HCT116 (cell line): ENCODE measurements at regions not wholly inside any gene's neighbourhood (a gene's known extent, or its start where the extent isn't known, plus 50 kb on each side); places are given as distances from the start of the nearest gene placed in this dataset.

Experiments
- ATAC-seq: fragments of 200-7000 bp; cut with Tn5 transposase; 2 replicates; pipeline ENCODE4 v1.9.1; 2020; ENCODE audit warnings: mild to moderate bottlenecking, moderate library complexity
- BruUV-seq: library from RNA; stranded (reverse); fragments of 400-500 nt; replicated peaks from 2 replicates; lab custom pipeline; 2021; lab: Mats Ljungman, UMichigan
- CTCF ChIA-PET: fragments of 300-600 bp; sonication (Branson Sonifier 250); formaldehyde crosslinking; loops from one replicate; lab custom pipeline; 2021; ENCODE audit warnings: antibody characterized with exemption; lab: Charles Lee
- POLR2A ChIA-PET: fragments of 300-600, 350-600 bp; sonication (Branson Sonifier 250); formaldehyde crosslinking; loops from one replicate; lab custom pipeline; 2021; ENCODE audit warnings: antibody characterized with exemption; lab: Charles Lee
- RAD21 ChIA-PET, 2 experiments: fragments of 300-600 bp; sonication (Branson Sonifier 250); formaldehyde crosslinking; loops; one replicate each; lab custom pipeline; 2023; ENCODE audit warnings: low total read pairs in 2 of 2; ENCODE audit not compliant: uncharacterized antibody in 2 of 2, unreplicated experiment in 2 of 2, low non-redundant PET in 1 of 2; lab: Charles Lee
- DNase-seq: peaks from one replicate; pipeline ENCODE4 v3.0.0-alpha.2; 2010; ENCODE audit warnings: low read depth, low spot score
- H2AFZ ChIP-seq: fragments of 200-600 bp; shearing (Covaris generic), sonication (generic); 2 replicates; pipeline ENCODE4 v1.6.1; 2017; ENCODE audit warnings: low read depth, mixed run types, mixed read lengths, antibody characterized with exemption, low read length; ENCODE audit not compliant: poor library complexity, severe bottlenecking
- H3K27ac ChIP-seq: 2 replicates; pipeline ENCODE4 v1.5.1; 2012; ENCODE audit warnings: low read depth, low read length
- H3K27me3 ChIP-seq: fragments of 200-600 bp; sonication (generic); 2 replicates; pipeline ENCODE4 v1.6.1; 2016; ENCODE audit warnings: mixed run types, low read length, mixed read lengths; ENCODE audit not compliant: insufficient read depth
- H3K36me3 ChIP-seq, 2 experiments: fragments of 200-500 bp in 1 of 2; fragments of 200-600 bp in 1 of 2; sonication (Bioruptor generic) in 1 of 2; sonication (generic) in 1 of 2; 2 replicates each; pipeline versions ENCODE4 v1.5.1 to v1.6.1; 2014 to 2016; ENCODE audit warnings: low read length in 2 of 2, inconsistent platforms in 1 of 2, mixed read lengths in 1 of 2, mixed run types in 1 of 2; ENCODE audit not compliant: insufficient read depth in 2 of 2, control insufficient read depth in 1 of 2
- H3K4me1 ChIP-seq, 2 experiments: fragments of 200-600 bp in 1 of 2; sonication (generic) in 1 of 2; 2 replicates each; pipeline versions ENCODE4 v1.5.1 to v1.6.1; 2012 to 2017; ENCODE audit warnings: low read length in 2 of 2, inconsistent platforms in 1 of 2, mild to moderate bottlenecking in 1 of 2, mixed read lengths in 1 of 2, mixed run types in 1 of 2, moderate library complexity in 1 of 2; ENCODE audit not compliant: insufficient read depth in 2 of 2, control insufficient read depth in 1 of 2
- H3K4me2 ChIP-seq: fragments of 200-600 bp; sonication (generic); 2 replicates; pipeline ENCODE4 v1.6.1; 2017; ENCODE audit warnings: mixed run types, low read length, mixed read lengths
- H3K4me3 ChIP-seq, 2 experiments: fragments of 200-600 bp in 1 of 2; sonication (generic) in 1 of 2; replicated peaks in 1 of 2; 2 replicates each; pipeline ENCODE4 v1.5.1; 2011 to 2016; ENCODE audit warnings: low read length in 2 of 2, control low read depth in 1 of 2, low read depth in 1 of 2, mild to moderate bottlenecking in 1 of 2, mixed read lengths in 1 of 2, mixed run types in 1 of 2
- H3K79me2 ChIP-seq: fragments of 200-600 bp; sonication (generic); 2 replicates; pipeline ENCODE4 v1.6.1; 2017; ENCODE audit warnings: mild to moderate bottlenecking, mixed run types, low read length, moderate library complexity, mixed read lengths; ENCODE audit not compliant: insufficient read depth
- H3K9ac ChIP-seq: fragments of 200-600 bp; sonication (generic); 2 replicates; pipeline ENCODE4 v1.6.1; 2016; ENCODE audit warnings: low read length, mixed read lengths
- H3K9me2 ChIP-seq: fragments of 200-600 bp; sonication (generic), shearing (Covaris generic); 2 replicates; pipeline ENCODE4 v1.6.1; 2017; ENCODE audit warnings: mixed run types, mild to moderate bottlenecking, moderate library complexity; ENCODE audit not compliant: insufficient read depth
- H3K9me3 ChIP-seq, 2 experiments: fragments of 200-500 bp in 1 of 2; fragments of 200-600 bp in 1 of 2; sonication (Bioruptor generic) in 1 of 2; sonication (generic) in 1 of 2; 2 replicates each; pipeline ENCODE4 v1.6.1; 2014 to 2017; ENCODE audit warnings: low read length in 2 of 2, mixed read lengths in 2 of 2, inconsistent platforms in 1 of 2, low read depth in 1 of 2, mild to moderate bottlenecking in 1 of 2, mixed run types in 1 of 2, moderate library complexity in 1 of 2; ENCODE audit not compliant: control insufficient read depth in 1 of 2, insufficient read depth in 1 of 2
- H4K20me1 ChIP-seq: fragments of 200-600 bp; sonication (generic), shearing (Covaris generic); 2 replicates; pipeline ENCODE4 v1.6.1; 2017; ENCODE audit warnings: mixed run types, mild to moderate bottlenecking, moderate library complexity; ENCODE audit not compliant: insufficient read depth
- CBX3 ChIP-seq: IDR thresholded peaks from 2 replicates; pipeline ENCODE4 v1.6.1; 2012; ENCODE audit warnings: low read depth
- CEBPB ChIP-seq: IDR thresholded peaks from 2 replicates; pipeline ENCODE4 v1.6.1; 2012; ENCODE audit warnings: low read depth
- ELF1 ChIP-seq: IDR thresholded peaks from 2 replicates; pipeline ENCODE4 v1.6.1; 2012; ENCODE audit warnings: low read depth, borderline replicate concordance
- EZH2 ChIP-seq: fragments of 200-600 bp; sonication (generic); IDR thresholded peaks from 2 replicates; pipeline ENCODE4 v1.6.1; 2017; ENCODE audit warnings: antibody characterized with exemption, mixed run types
- EZH2phosphoT487 ChIP-seq: fragments of 200-600 bp; IDR thresholded peaks from 2 replicates; pipeline ENCODE4 v1.6.1; 2018; ENCODE audit warnings: antibody characterized with exemption, borderline replicate concordance
- JUND ChIP-seq: IDR thresholded peaks from 2 replicates; pipeline ENCODE4 v1.6.1; 2012
- POLR2A ChIP-seq: IDR thresholded peaks from 2 replicates; pipeline ENCODE4 v1.7.0; 2011; ENCODE audit warnings: borderline replicate concordance; ENCODE audit not compliant: insufficient read depth, insufficient read length; ENCODE audit errors: extremely low read depth
- RAD21 ChIP-seq: IDR thresholded peaks from 2 replicates; pipeline ENCODE4 v1.6.1; 2012; ENCODE audit warnings: low read depth, mild to moderate bottlenecking
- SP1 ChIP-seq: IDR thresholded peaks from 2 replicates; pipeline ENCODE4 v1.6.1; 2012; ENCODE audit warnings: low read depth
- TCF7L2 ChIP-seq: IDR thresholded peaks from 2 replicates; pipeline ENCODE4 v1.7.0; 2011; ENCODE audit warnings: borderline replicate concordance, inconsistent platforms; ENCODE audit not compliant: insufficient read depth, insufficient read length; ENCODE audit errors: extremely low read depth
- ZNF274 ChIP-seq: fragments of 200-500 bp; sonication (Bioruptor generic); IDR thresholded peaks from 2 replicates; pipeline ENCODE4 v1.6.1; 2014; ENCODE audit warnings: mild to moderate bottlenecking, low read depth, low read length, inconsistent platforms
- intact Hi-C: fragments of 100-400 bp; cut with micrococcal nuclease; formaldehyde crosslinking; loops from 2 replicates; pipeline ENCODE4 v1.10.0; 2022
- TF ChIP-seq, protein P1 (sequence below): IDR thresholded peaks from 2 replicates; pipeline ENCODE4 v1.6.1; 2012
- TF ChIP-seq, protein P2 (sequence below): IDR thresholded peaks from 2 replicates; pipeline ENCODE4 v1.6.1; 2011; ENCODE audit warnings: mild to moderate bottlenecking, low read length, moderate library complexity; ENCODE audit not compliant: insufficient replicate concordance; ENCODE audit errors: extremely low read depth
- TF ChIP-seq, protein P3 (sequence below): IDR thresholded peaks from 2 replicates; pipeline ENCODE4 v1.6.1; 2012; ENCODE audit warnings: low read depth
- TF ChIP-seq, protein P4 (sequence below), 3 experiments: fragments of 200-600 bp in 1 of 3; sonication (generic) in 1 of 3; IDR thresholded peaks in 2 of 3; conservative IDR thresholded peaks in 1 of 3; 2 replicates each; pipeline ENCODE4 v1.5.1; 2012 to 2017; ENCODE audit warnings: low read depth in 2 of 3, low read length in 2 of 3, antibody characterized with exemption in 1 of 3, borderline replicate concordance in 1 of 3, control low read depth in 1 of 3, mild to moderate bottlenecking in 1 of 3, mixed read lengths in 1 of 3, mixed run types in 1 of 3, moderate library complexity in 1 of 3; ENCODE audit not compliant: insufficient read depth in 1 of 3

DNA sequence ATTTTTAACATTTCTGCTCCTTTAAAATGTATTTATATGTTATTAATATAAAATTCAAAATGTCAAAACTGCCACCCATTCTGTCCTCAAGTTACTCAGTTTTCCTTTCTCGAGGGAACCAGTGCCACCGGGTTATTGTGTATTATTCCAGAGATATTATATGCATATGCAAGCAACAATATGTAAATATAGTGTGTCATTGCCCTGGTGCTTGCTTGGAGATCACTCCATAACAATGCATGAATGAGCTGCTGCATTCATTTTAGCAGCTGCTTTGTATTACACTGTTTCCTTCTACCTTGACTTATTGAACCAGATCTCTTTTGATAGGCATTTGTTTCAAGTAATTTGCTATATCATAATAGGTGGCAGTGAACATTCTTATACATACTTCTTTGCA, 509.1 kb downstream of the MCTP2 start:
- ChIA-PET RAD21 (no interaction called here), CTCF (no interaction called here)
- Histone ChIP-seq H3K27me3 (no peaks in the 10 kb centered on the region), H3K9me2 (no peaks in the 10 kb centered on the region), H3K79me2 (no peaks in the 10 kb centered on the region), H3K36me3 (no peaks in the 10 kb centered on the region)
- TF ChIP-seq EZH2phosphoT487 (no peak), RAD21 (no peak), POLR2A (no peak), CBX3 (no peak), CEBPB (no peak), EZH2 (no peak), ZNF274 (no peak), TCF7L2 (no peak), SP1 (no peak), JUND (no peak), ELF1 (no peak)
- TF ChIP-seq, protein P1, sequence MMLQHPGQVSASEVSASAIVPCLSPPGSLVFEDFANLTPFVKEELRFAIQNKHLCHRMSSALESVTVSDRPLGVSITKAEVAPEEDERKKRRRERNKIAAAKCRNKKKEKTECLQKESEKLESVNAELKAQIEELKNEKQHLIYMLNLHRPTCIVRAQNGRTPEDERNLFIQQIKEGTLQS = no peak
- TF ChIP-seq, protein P2, sequence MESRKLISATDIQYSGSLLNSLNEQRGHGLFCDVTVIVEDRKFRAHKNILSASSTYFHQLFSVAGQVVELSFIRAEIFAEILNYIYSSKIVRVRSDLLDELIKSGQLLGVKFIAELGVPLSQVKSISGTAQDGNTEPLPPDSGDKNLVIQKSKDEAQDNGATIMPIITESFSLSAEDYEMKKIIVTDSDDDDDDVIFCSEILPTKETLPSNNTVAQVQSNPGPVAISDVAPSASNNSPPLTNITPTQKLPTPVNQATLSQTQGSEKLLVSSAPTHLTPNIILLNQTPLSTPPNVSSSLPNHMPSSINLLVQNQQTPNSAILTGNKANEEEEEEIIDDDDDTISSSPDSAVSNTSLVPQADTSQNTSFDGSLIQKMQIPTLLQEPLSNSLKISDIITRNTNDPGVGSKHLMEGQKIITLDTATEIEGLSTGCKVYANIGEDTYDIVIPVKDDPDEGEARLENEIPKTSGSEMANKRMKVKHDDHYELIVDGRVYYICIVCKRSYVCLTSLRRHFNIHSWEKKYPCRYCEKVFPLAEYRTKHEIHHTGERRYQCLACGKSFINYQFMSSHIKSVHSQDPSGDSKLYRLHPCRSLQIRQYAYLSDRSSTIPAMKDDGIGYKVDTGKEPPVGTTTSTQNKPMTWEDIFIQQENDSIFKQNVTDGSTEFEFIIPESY = no peak
- TF ChIP-seq, protein P3, sequence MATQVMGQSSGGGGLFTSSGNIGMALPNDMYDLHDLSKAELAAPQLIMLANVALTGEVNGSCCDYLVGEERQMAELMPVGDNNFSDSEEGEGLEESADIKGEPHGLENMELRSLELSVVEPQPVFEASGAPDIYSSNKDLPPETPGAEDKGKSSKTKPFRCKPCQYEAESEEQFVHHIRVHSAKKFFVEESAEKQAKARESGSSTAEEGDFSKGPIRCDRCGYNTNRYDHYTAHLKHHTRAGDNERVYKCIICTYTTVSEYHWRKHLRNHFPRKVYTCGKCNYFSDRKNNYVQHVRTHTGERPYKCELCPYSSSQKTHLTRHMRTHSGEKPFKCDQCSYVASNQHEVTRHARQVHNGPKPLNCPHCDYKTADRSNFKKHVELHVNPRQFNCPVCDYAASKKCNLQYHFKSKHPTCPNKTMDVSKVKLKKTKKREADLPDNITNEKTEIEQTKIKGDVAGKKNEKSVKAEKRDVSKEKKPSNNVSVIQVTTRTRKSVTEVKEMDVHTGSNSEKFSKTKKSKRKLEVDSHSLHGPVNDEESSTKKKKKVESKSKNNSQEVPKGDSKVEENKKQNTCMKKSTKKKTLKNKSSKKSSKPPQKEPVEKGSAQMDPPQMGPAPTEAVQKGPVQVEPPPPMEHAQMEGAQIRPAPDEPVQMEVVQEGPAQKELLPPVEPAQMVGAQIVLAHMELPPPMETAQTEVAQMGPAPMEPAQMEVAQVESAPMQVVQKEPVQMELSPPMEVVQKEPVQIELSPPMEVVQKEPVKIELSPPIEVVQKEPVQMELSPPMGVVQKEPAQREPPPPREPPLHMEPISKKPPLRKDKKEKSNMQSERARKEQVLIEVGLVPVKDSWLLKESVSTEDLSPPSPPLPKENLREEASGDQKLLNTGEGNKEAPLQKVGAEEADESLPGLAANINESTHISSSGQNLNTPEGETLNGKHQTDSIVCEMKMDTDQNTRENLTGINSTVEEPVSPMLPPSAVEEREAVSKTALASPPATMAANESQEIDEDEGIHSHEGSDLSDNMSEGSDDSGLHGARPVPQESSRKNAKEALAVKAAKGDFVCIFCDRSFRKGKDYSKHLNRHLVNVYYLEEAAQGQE = no peak
- TF ChIP-seq, protein P4, sequence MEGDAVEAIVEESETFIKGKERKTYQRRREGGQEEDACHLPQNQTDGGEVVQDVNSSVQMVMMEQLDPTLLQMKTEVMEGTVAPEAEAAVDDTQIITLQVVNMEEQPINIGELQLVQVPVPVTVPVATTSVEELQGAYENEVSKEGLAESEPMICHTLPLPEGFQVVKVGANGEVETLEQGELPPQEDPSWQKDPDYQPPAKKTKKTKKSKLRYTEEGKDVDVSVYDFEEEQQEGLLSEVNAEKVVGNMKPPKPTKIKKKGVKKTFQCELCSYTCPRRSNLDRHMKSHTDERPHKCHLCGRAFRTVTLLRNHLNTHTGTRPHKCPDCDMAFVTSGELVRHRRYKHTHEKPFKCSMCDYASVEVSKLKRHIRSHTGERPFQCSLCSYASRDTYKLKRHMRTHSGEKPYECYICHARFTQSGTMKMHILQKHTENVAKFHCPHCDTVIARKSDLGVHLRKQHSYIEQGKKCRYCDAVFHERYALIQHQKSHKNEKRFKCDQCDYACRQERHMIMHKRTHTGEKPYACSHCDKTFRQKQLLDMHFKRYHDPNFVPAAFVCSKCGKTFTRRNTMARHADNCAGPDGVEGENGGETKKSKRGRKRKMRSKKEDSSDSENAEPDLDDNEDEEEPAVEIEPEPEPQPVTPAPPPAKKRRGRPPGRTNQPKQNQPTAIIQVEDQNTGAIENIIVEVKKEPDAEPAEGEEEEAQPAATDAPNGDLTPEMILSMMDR (IDR thresholded peaks at IDR 0.05 in 2 of 3, conservative IDR thresholded peaks at IDR 0.05 in 1 of 3; ENCODE audit: borderline replicate concordance in 1 of 3, insufficient read depth in 1 of 3, low read depth in 2 of 3, low read length in 2 of 3) = no peak
- TF ChIP-seq, all 23 proteins: peak for 0
- Histone ChIP-seq H3K9ac (no peak overlapping the region), H2AFZ (no peak overlapping the region), H4K20me1 (no peaks in the 10 kb centered on the region), H3K4me3 (no peak overlapping the region), H3K9me3 (no peaks in the 10 kb centered on the region), H3K27ac (no peak overlapping the region), H3K4me2 (no peak overlapping the region), H3K4me1 (no peaks in the 10 kb centered on the region)
- ATAC-seq = no peak
- intact Hi-C loops = no loop called here
- DNase-seq = no peak
- no TSS peak for BruUV-seq
- POLR2A ChIA-PET = no interaction called here
